ENCODE measurements at regions not wholly inside any gene's neighbourhood (a gene's known extent, or its start where the extent isn't known, plus 50 kb on each side); places are given as distances from the start of the nearest gene placed in this dataset.

- FAIRE-seq (no peak), DNase-seq (ENCODE audit: low read depth in 1 of 2, low spot score in 2 of 2) (no peak)
- no peaks in the 10 kb centered on the region for H3K79me2 ChIP-seq (ENCODE audit: control insufficient read depth in 1 of 2, insufficient read depth in 2 of 2, low read length in 2 of 2)
- H3K4ac ChIP-seq (replicated peaks; ENCODE audit: insufficient read length, low read depth, low read length): no peak overlapping the region
- H3K23me2 ChIP-seq (ENCODE audit: low read depth, low read length): no peaks in the 10 kb centered on the region; the same call in 1 of the 2 replicates
- H2BK5ac ChIP-seq (ENCODE audit: low read depth, low read length): no peak overlapping the region
- no peak overlapping the region for H3K4me3 ChIP-seq (ENCODE audit: extremely low read depth in 1 of 4, insufficient read depth in 2 of 4, low read depth in 3 of 4, low read length in 4 of 4)
- POLR2A ChIA-PET (ENCODE audit: partially characterized antibody): no interaction called here
- H3K79me1 ChIP-seq (ENCODE audit: low read depth, low read length): no peaks in the 10 kb centered on the region
- no peak overlapping the region for H2AK5ac ChIP-seq (ENCODE audit: low read depth, low read length)
- no peak for TF ChIP-seq MAX (IDR thresholded peaks at IDR 0.05)
- TF ChIP-seq TBP (IDR thresholded peaks at IDR 0.05; ENCODE audit: low read depth, low read length): no peak
- TF ChIP-seq ASH2L (IDR thresholded peaks at IDR 0.05; ENCODE audit: low read length): no peak
- no peak for TF ChIP-seq GABPA (IDR thresholded peaks at IDR 0.05; ENCODE audit: borderline replicate concordance, insufficient read depth, low read length)
- TF ChIP-seq POU5F1 (IDR thresholded peaks at IDR 0.05; ENCODE audit: low read depth, low read length): no peak
- TF ChIP-seq TCF12 (IDR thresholded peaks at IDR 0.05; ENCODE audit: low read depth, low read length): no peak
- no peak for TF ChIP-seq CBX5 (IDR thresholded peaks at IDR 0.05; ENCODE audit: low read depth, low read length)
- TF ChIP-seq BCL11A (IDR thresholded peaks at IDR 0.05; ENCODE audit: low read depth in 2 of 2, low read length in 2 of 2): no peak
- TF ChIP-seq YY1 (IDR thresholded peaks at IDR 0.05; ENCODE audit: low read depth, low read length): no peak
- no peak for TF ChIP-seq CBX8 (IDR thresholded peaks at IDR 0.05; ENCODE audit: borderline replicate concordance, low read depth, low read length)
- no peak for TF ChIP-seq TAF1 (IDR thresholded peaks at IDR 0.05; ENCODE audit: low read depth, low read length)
- TF ChIP-seq CHD1 (IDR thresholded peaks at IDR 0.05; ENCODE audit: low read depth, low read length): no peak
- no peak for TF ChIP-seq CREB1 (IDR thresholded peaks at IDR 0.05)
- no peak for TF ChIP-seq SIN3A (conservative IDR thresholded peaks at IDR 0.05 in 1 of 2, IDR thresholded peaks at IDR 0.05 in 1 of 2; ENCODE audit: low read depth in 1 of 2, low read length in 2 of 2)
- no peak for TF ChIP-seq MAFK (IDR thresholded peaks at IDR 0.05; ENCODE audit: low read depth, low read length)
- TF ChIP-seq SIRT6 (IDR thresholded peaks at IDR 0.05; ENCODE audit: low read length): no peak
- CTCF ChIA-PET (ENCODE audit: partially characterized antibody): interaction anchor here (0.5 kb wide), 1 partner anchor 34 kb away, joined by 4 read pairs; no protein-coding TSS in a partner anchor
- H2BK15ac ChIP-seq (ENCODE audit: low read length): no peak overlapping the region
- no peak overlapping the region for H3K9ac ChIP-seq (replicated peaks in 1 of 4; ENCODE audit: extremely low read depth in 1 of 4, low read depth in 3 of 4, low read length in 3 of 4)
- H3K23ac ChIP-seq (ENCODE audit: insufficient read length): no peak overlapping the region
- H3K4me1 ChIP-seq (replicated peaks in 1 of 4; ENCODE audit: control insufficient read depth in 3 of 4, insufficient read depth in 4 of 4, low read length in 3 of 4): no peaks in the 10 kb centered on the region
- H3K27ac ChIP-seq (ENCODE audit: low read depth, low read length): no peak overlapping the region
- H2BK20ac ChIP-seq (ENCODE audit: low read length): no peak overlapping the region
- H3K56ac ChIP-seq (replicated peaks; ENCODE audit: insufficient read length, low read depth, low read length): no peak overlapping the region
- H4K5ac ChIP-seq (ENCODE audit: insufficient read length, low read depth, low read length): no peak overlapping the region
- no peak overlapping the region for H3K4me2 ChIP-seq (ENCODE audit: insufficient read depth in 1 of 2, low read depth in 2 of 2, low read length in 2 of 2)
- no peak overlapping the region for H3K18ac ChIP-seq (ENCODE audit: extremely low read depth, low read length)
- H3K9me3 ChIP-seq (ENCODE audit: insufficient read depth in 2 of 2, low read depth in 1 of 2, low read length in 1 of 2): 0 out of 4 replicates have a peak, but pooled peaks cover 0 to 2% of the 10 kb centered on the region in 2 experiments
- no peaks in the 10 kb centered on the region for H4K20me1 ChIP-seq (replicated peaks in 1 of 2; ENCODE audit: control insufficient read depth in 1 of 2, insufficient read depth in 2 of 2, low read length in 2 of 2)
- H2BK120ac ChIP-seq (replicated peaks; ENCODE audit: low read depth, low read length): no peak overlapping the region
- H4K8ac ChIP-seq (ENCODE audit: extremely low read depth, insufficient read depth, low read length): no peak overlapping the region
- no peaks in the 10 kb centered on the region for H3K27me3 ChIP-seq (replicated peaks in 1 of 4; ENCODE audit: control insufficient read depth in 3 of 4, extremely low read depth in 1 of 4, insufficient read depth in 3 of 4, low read length in 3 of 4)
- no peaks in the 10 kb centered on the region; a peak in 1 of 8 replicates for H3K36me3 ChIP-seq (ENCODE audit: control insufficient read depth in 2 of 4, insufficient read depth in 4 of 4, low read length in 3 of 4)
- no peak overlapping the region for H2AFZ ChIP-seq (ENCODE audit: low read length)
- no peak overlapping the region for H3K14ac ChIP-seq (ENCODE audit: insufficient read length)
- H2BK12ac ChIP-seq (ENCODE audit: low read depth, low read length): no peak overlapping the region
- no peak overlapping the region for H4K91ac ChIP-seq (replicated peaks; ENCODE audit: insufficient read length, low read length)
Measured at GRCh38 chr1:56123421-56123820, 455.9 kb downstream of the PLPP3 start.
